ENCODE measurements at regions not wholly inside any gene's neighbourhood (a gene's known extent, or its start where the extent isn't known, plus 50 kb on each side); places are given as distances from the start of the nearest gene placed in this dataset.
"Not testable (repeated sequence)": the region's sequence is repeated elsewhere in the genome, so short reads cannot be mapped to it uniquely, and the experiment has no call there.

GRCh38 chr6:37565267-37566110 lies 65.8 kb upstream of the CCDC167 start:
- no peak for TF ChIP-seq POLR2AphosphoS5 (IDR thresholded peaks at IDR 0.05)
- no peak for TF ChIP-seq CTCF (IDR thresholded peaks at IDR 0.05 in 8 of 11, conservative IDR thresholded peaks at IDR 0.05 in 3 of 11)
- no peak for TF ChIP-seq POLR2A (IDR thresholded peaks at IDR 0.05)
- H3K27ac ChIP-seq: no peak overlapping the region
- H3K4me1 ChIP-seq: peaks cover 12 to 68% (median 43%) of the 10 kb centered on the region in 6 donors
- intact Hi-C loops (cut with DNase I; ENCODE audit: low total_unique reads): loop anchor here (5.0 kb wide), 1 partner anchor 78 kb away; no protein-coding TSS in a partner anchor
- peaks cover 0 to 16% (median 4%) of the 10 kb centered on the region in 7 donors for H3K27me3 ChIP-seq (replicated peaks in 1 of 7)
- no peaks in the 10 kb centered on the region for H3K36me3 ChIP-seq
- peak overlapping the region in 5 of 8 donors; percentile 15 to 66 (median 32) for H3K4me3 ChIP-seq
- H3K9me3 ChIP-seq: no peaks in the 10 kb centered on the region
- no peak for DNase-seq
- WGBS, 5 donors: 36 to 47% (median 44%) methylated on average over 16 to 17 of the region's 17 CpGs

GRCh38 chr6:37562926-37563288 lies 63.2 kb upstream of the CCDC167 start:
- Histone ChIP-seq H3K4me1 (peaks cover 15 to 85% (median 57%) of the 10 kb centered on the region in 6 donors), H3K27ac (peak overlapping the region in 5 of 8 donors; percentile 58 to 75 (median 65)), H3K27me3 (replicated peaks in 1 of 7) (peaks cover 0 to 15% (median 4%) of the 10 kb centered on the region in 7 donors)
- WGBS, 5 donors: 55 to 82% (median 72%) methylated on average over 4 of the region's 4 CpGs
- H3K36me3 ChIP-seq; intact Hi-C loops (cut with DNase I; ENCODE audit: low total_unique reads); H3K4me3 ChIP-seq; DNase-seq; H3K9me3 ChIP-seq: not testable (repeated sequence)

- Histone ChIP-seq H3K27ac (peak overlapping the region in 7 of 8 donors; percentile 0 to 75 (median 58)), H3K36me3 (no peaks in the 10 kb centered on the region), H3K4me3 (no peak overlapping the region), H3K9me3 (no peaks in the 10 kb centered on the region), H3K27me3 (replicated peaks in 1 of 7) (peaks cover 0 to 13% (median 4%) of the 10 kb centered on the region in 7 donors), H3K4me1 (peaks cover 19 to 98% (median 71%) of the 10 kb centered on the region in 6 donors)
- intact Hi-C loops (cut with DNase I; ENCODE audit: low total_unique reads): no loop called here
- DNase-seq: no peak
- 67 to 83% (median 77%) methylated on average over 4 of the region's 4 CpGs for WGBS, 5 donors
- TF ChIP-seq CTCF (IDR thresholded peaks at IDR 0.05 in 8 of 11, conservative IDR thresholded peaks at IDR 0.05 in 3 of 11) (no peak), POLR2A (IDR thresholded peaks at IDR 0.05) (no peak), POLR2AphosphoS5 (IDR thresholded peaks at IDR 0.05) (no peak)
These were observed 61.7 kb upstream of the CCDC167 start for GRCh38 chr6:37561361-37561760.

GRCh38 chr6:37560737-37561103 lies 61.0 kb upstream of the CCDC167 start:
- WGBS, 5 donors: 88 to 98% (median 93%) methylated on average over 3 of the region's 3 CpGs
- intact Hi-C loops (cut with DNase I; ENCODE audit: low total_unique reads): no loop called here
- Histone ChIP-seq H3K36me3 (no peaks in the 10 kb centered on the region), H3K27me3 (replicated peaks in 1 of 7) (peaks cover 0 to 8% (median 2%) of the 10 kb centered on the region in 7 donors), H3K9me3 (no peaks in the 10 kb centered on the region), H3K4me3 (no peak overlapping the region), H3K4me1 (peaks cover 20 to 98% (median 71%) of the 10 kb centered on the region in 6 donors), H3K27ac (peak overlapping the region in 4 of 8 donors; percentile 58 to 75 (median 70))
- DNase-seq: no peak
- TF ChIP-seq POLR2AphosphoS5 (IDR thresholded peaks at IDR 0.05) (no peak), POLR2A (IDR thresholded peaks at IDR 0.05) (no peak), CTCF (IDR thresholded peaks at IDR 0.05 in 8 of 11, conservative IDR thresholded peaks at IDR 0.05 in 3 of 11) (no peak)
